ENCODE measurements at regions not wholly inside any gene's neighbourhood (a gene's known extent, or its start where the extent isn't known, plus 50 kb on each side); places are given as distances from the start of the nearest gene placed in this dataset.

- H3K9me2 ChIP-seq (ENCODE audit: low read depth, low read length): no peaks in the 10 kb centered on the region
- no peaks in the 10 kb centered on the region for H3K79me2 ChIP-seq (ENCODE audit: insufficient read depth, low read length)
- no peaks in the 10 kb centered on the region for H3K36me3 ChIP-seq (ENCODE audit: insufficient read depth, low read length)
- no peaks in the 10 kb centered on the region for H3K27me3 ChIP-seq (ENCODE audit: insufficient read depth, low read length)
- H4K20me1 ChIP-seq (ENCODE audit: insufficient read depth, low read length): no peaks in the 10 kb centered on the region
- no peak overlapping the region for H3K9ac ChIP-seq (ENCODE audit: low read length)
- H2AFZ ChIP-seq (ENCODE audit: low read length): no peak overlapping the region
- TF ChIP-seq CTCF (IDR thresholded peaks at IDR 0.05; ENCODE audit: low read length) (peak; percentile 79), EZH2 (IDR thresholded peaks at IDR 0.05; ENCODE audit: borderline replicate concordance, low read length) (no peak)
- H3K9me3 ChIP-seq (ENCODE audit: low read length): no peaks in the 10 kb centered on the region
- no peaks in the 10 kb centered on the region for H3K4me1 ChIP-seq (ENCODE audit: insufficient read depth, low read length, severe bottlenecking)
- no peak overlapping the region for H3K4me2 ChIP-seq (ENCODE audit: low read length)
- H3K27ac ChIP-seq (ENCODE audit: low read depth, low read length, poor library complexity, severe bottlenecking): no peak overlapping the region
- no peak overlapping the region for H3K4me3 ChIP-seq (ENCODE audit: low read depth, low read length, poor library complexity, severe bottlenecking)
- no peaks in the 10 kb centered on the region for H3F3A ChIP-seq (ENCODE audit: insufficient read depth, low read length)
These were observed 407.3 kb upstream of the ONECUT1 start for GRCh38 chr15:53197426-53197839.

- H3K79me2 ChIP-seq (ENCODE audit: insufficient read depth, low read length): no peaks in the 10 kb centered on the region
- no peak overlapping the region for H2AFZ ChIP-seq (ENCODE audit: low read length)
- H3F3A ChIP-seq (ENCODE audit: insufficient read depth, low read length): no peaks in the 10 kb centered on the region
- H3K4me3 ChIP-seq (ENCODE audit: low read depth, low read length, poor library complexity, severe bottlenecking): no peak overlapping the region
- H3K36me3 ChIP-seq (ENCODE audit: insufficient read depth, low read length): no peaks in the 10 kb centered on the region
- H4K20me1 ChIP-seq (ENCODE audit: insufficient read depth, low read length): no peaks in the 10 kb centered on the region
- H3K9me2 ChIP-seq (ENCODE audit: low read depth, low read length): no peaks in the 10 kb centered on the region
- H3K9ac ChIP-seq (ENCODE audit: low read length): no peak overlapping the region
- no peaks in the 10 kb centered on the region for H3K27me3 ChIP-seq (ENCODE audit: insufficient read depth, low read length)
- H3K9me3 ChIP-seq (ENCODE audit: low read length): no peaks in the 10 kb centered on the region
- TF ChIP-seq EZH2 (IDR thresholded peaks at IDR 0.05; ENCODE audit: borderline replicate concordance, low read length): no peak
- TF ChIP-seq CTCF (IDR thresholded peaks at IDR 0.05; ENCODE audit: low read length): no peak
- H3K27ac ChIP-seq (ENCODE audit: low read depth, low read length, poor library complexity, severe bottlenecking): no peak overlapping the region
- no peak overlapping the region for H3K4me2 ChIP-seq (ENCODE audit: low read length)
- no peaks in the 10 kb centered on the region for H3K4me1 ChIP-seq (ENCODE audit: insufficient read depth, low read length, severe bottlenecking)
These were observed 406.7 kb upstream of the ONECUT1 start for GRCh38 chr15:53196788-53197187.

- TF ChIP-seq EZH2 (IDR thresholded peaks at IDR 0.05; ENCODE audit: borderline replicate concordance, low read length) (no peak), CTCF (IDR thresholded peaks at IDR 0.05; ENCODE audit: low read length) (no peak)
- Histone ChIP-seq H3F3A (ENCODE audit: insufficient read depth, low read length) (no peaks in the 10 kb centered on the region), H4K20me1 (ENCODE audit: insufficient read depth, low read length) (no peaks in the 10 kb centered on the region), H3K9me3 (ENCODE audit: low read length) (no peaks in the 10 kb centered on the region), H3K9ac (ENCODE audit: low read length) (no peak overlapping the region), H3K4me2 (ENCODE audit: low read length) (no peak overlapping the region), H3K4me1 (ENCODE audit: insufficient read depth, low read length, severe bottlenecking) (no peaks in the 10 kb centered on the region), H3K27me3 (ENCODE audit: insufficient read depth, low read length) (no peaks in the 10 kb centered on the region), H3K4me3 (ENCODE audit: low read depth, low read length, poor library complexity, severe bottlenecking) (no peak overlapping the region), H3K36me3 (ENCODE audit: insufficient read depth, low read length) (no peaks in the 10 kb centered on the region), H3K27ac (ENCODE audit: low read depth, low read length, poor library complexity, severe bottlenecking) (no peak overlapping the region), H3K79me2 (ENCODE audit: insufficient read depth, low read length) (no peaks in the 10 kb centered on the region), H3K9me2 (ENCODE audit: low read depth, low read length) (no peaks in the 10 kb centered on the region), H2AFZ (ENCODE audit: low read length) (no peak overlapping the region)
These were observed 406.1 kb upstream of the ONECUT1 start for GRCh38 chr15:53196242-53196641.

Measured in OCI-LY1 (cell line).